ENCODE measurements at regions not wholly inside any gene's neighbourhood (a gene's known extent, or its start where the extent isn't known, plus 50 kb on each side); places are given as distances from the start of the nearest gene placed in this dataset.
A peak's percentile ranks its signal among the peaks of the same experiment; 100 is the strongest.

DNA sequence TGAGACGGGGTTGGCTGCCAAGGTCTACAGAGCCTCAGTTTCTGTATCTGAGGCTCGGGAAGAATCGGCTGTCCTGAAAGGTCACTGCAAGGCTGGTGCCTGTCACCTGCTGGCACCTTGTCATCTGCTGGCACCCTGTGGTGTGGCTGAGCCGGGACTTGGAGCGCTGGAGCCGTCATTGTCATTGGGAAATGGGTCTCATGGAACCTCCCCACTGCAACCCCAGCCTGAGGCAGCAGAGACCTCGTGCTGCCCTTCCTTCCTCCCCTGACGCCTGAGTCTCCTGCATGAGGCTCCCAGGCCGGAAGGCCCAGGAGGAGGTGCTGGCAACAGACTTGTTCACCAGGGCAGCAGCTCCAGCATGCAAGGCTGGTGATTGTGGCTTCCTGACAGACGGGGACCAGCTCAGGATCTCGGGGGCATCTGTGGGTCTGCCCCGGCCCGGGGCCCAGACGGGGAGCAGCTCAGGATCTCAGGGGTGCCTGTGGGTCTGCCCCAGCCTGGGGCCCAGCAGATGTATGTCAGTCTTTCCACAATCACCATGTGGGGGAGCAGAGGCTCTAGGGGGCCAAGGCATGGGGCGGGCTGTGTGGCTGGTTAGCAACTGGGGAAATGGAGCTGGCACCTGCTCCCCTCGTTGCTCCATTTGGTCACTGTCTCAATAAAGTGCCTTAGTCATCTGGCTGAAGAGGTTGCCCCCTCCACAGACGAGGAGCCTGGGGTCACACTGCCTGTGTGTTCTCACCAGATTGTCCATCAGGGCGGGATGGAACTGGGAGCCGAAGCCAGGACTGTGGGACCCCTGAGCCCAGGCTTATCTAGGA, 668.7 kb downstream of the BRD1 start:
- no peak overlapping the region for H3K4me3 ChIP-seq
- H3K9me3 ChIP-seq, result no peaks in the 10 kb centered on the region
- WGBS, 2 donors, result 67 to 80% methylated on average over 9 to 19 of the region's 19 CpGs
- no peak for TF ChIP-seq POLR2A (IDR thresholded peaks at IDR 0.05)
- no peak for TF ChIP-seq EP300 (IDR thresholded peaks at IDR 0.05)
- TF ChIP-seq, protein P1, sequence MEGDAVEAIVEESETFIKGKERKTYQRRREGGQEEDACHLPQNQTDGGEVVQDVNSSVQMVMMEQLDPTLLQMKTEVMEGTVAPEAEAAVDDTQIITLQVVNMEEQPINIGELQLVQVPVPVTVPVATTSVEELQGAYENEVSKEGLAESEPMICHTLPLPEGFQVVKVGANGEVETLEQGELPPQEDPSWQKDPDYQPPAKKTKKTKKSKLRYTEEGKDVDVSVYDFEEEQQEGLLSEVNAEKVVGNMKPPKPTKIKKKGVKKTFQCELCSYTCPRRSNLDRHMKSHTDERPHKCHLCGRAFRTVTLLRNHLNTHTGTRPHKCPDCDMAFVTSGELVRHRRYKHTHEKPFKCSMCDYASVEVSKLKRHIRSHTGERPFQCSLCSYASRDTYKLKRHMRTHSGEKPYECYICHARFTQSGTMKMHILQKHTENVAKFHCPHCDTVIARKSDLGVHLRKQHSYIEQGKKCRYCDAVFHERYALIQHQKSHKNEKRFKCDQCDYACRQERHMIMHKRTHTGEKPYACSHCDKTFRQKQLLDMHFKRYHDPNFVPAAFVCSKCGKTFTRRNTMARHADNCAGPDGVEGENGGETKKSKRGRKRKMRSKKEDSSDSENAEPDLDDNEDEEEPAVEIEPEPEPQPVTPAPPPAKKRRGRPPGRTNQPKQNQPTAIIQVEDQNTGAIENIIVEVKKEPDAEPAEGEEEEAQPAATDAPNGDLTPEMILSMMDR (IDR thresholded peaks at IDR 0.05), result no peak
- H3K27ac ChIP-seq, result no peak overlapping the region
- no peaks in the 10 kb centered on the region for H3K27me3 ChIP-seq
- no peak for DNase-seq (ENCODE audit: low spot score in 2 of 2)
- H3K36me3 ChIP-seq, result no peaks in the 10 kb centered on the region
- H3K4me1 ChIP-seq, result no peaks in the 10 kb centered on the region

DNA sequence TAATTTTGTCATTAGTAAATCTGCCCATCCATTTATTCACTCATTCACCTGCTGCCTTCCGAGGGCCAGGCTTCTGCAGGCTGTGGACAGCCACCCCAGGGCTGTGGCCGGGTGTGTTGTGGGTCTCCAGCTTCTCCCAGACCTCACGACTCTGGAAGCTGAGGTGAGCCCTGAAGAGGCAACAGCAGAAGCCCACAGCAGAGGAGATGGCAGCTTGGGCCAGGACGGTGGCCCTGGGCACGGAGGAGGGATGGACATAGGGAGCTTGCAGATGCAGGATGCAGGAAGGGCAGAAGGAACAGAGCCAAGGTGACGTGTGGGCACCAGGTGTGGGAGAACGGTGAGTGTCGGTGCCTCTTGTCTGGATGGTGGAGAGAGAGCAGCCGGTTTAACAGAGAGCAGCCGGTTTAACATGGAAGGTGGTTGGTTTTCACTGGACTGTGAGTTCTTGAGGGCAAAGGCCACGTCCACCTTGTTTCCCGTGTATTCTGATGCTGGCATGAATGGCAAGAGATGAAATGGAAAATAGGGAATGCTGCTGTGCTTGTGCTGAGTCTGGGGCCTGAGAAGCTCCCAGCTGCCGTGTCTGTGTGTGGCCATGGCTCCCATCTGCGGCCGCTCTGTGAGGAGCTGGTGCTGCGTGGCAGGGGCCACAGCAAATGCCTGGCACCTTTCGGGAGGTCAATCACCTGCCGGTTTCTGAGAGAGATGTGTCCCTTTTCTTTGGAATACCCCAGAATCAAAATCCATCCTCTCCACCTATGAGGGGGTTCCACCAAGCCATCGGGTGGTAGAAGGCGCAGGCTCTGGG, 669.9 kb downstream of the BRD1 start:
- H3K4me1 ChIP-seq, result no peaks in the 10 kb centered on the region
- TF ChIP-seq POLR2A (IDR thresholded peaks at IDR 0.05) (no peak), EP300 (IDR thresholded peaks at IDR 0.05) (no peak)
- TF ChIP-seq, protein P1 (IDR thresholded peaks at IDR 0.05), result no peak
- no peak for DNase-seq (ENCODE audit: low spot score in 2 of 2)
- no peaks in the 10 kb centered on the region for H3K9me3 ChIP-seq
- H3K36me3 ChIP-seq, result no peaks in the 10 kb centered on the region
- WGBS, 2 donors, result 82 to 83% methylated on average over 20 of the region's 20 CpGs
- no peaks in the 10 kb centered on the region for H3K27me3 ChIP-seq
- no peak overlapping the region for H3K4me3 ChIP-seq
- H3K27ac ChIP-seq, result no peak overlapping the region

- no peaks in the 10 kb centered on the region for H3K4me1 ChIP-seq
- no peak for DNase-seq (ENCODE audit: low spot score in 2 of 2)
- WGBS, 2 donors, result 68 to 72% methylated on average over 16 to 17 of the region's 17 CpGs
- no peaks in the 10 kb centered on the region for H3K9me3 ChIP-seq
- H3K36me3 ChIP-seq, result no peaks in the 10 kb centered on the region
- H3K27me3 ChIP-seq, result no peaks in the 10 kb centered on the region
- no peak overlapping the region for H3K27ac ChIP-seq
- TF ChIP-seq EP300 (IDR thresholded peaks at IDR 0.05) (no peak), POLR2A (IDR thresholded peaks at IDR 0.05) (no peak)
- TF ChIP-seq, protein P1 (IDR thresholded peaks at IDR 0.05), result no peak
- H3K4me3 ChIP-seq, result no peak overlapping the region
Measured at GRCh38 chr22:49156662-49157285, 670.9 kb downstream of the BRD1 start.

GRCh38 chr22:49155770-49156580, 671.7 kb downstream of the BRD1 start:
- no peaks in the 10 kb centered on the region for H3K4me1 ChIP-seq
- 64 to 68% methylated on average over 24 of the region's 24 CpGs for WGBS, 2 donors
- peak in 1 of 2 donors; percentile 1 for DNase-seq (ENCODE audit: low spot score in 2 of 2)

More at GRCh38 chr22:49155770-49156580, 671.7 kb downstream of the BRD1 start:
- TF ChIP-seq EP300 (IDR thresholded peaks at IDR 0.05), result no peak
- no peak for TF ChIP-seq POLR2A (IDR thresholded peaks at IDR 0.05)
- TF ChIP-seq, protein P1 (IDR thresholded peaks at IDR 0.05), result no peak
- no peaks in the 10 kb centered on the region for H3K27me3 ChIP-seq
- no peaks in the 10 kb centered on the region for H3K9me3 ChIP-seq
- H3K4me3 ChIP-seq, result no peak overlapping the region
- no peak overlapping the region for H3K27ac ChIP-seq
- no peaks in the 10 kb centered on the region for H3K36me3 ChIP-seq

Measured in tibial nerve (tissue), 4 donors.